HepG2 (cell line): ENCODE measurements at regions not wholly inside any gene's neighbourhood (a gene's known extent, or its start where the extent isn't known, plus 50 kb on each side); places are given as distances from the start of the nearest gene placed in this dataset.

Experiments
- ATAC-seq: fragments of 200-7000 bp; cut with Tn5 transposase; 3 replicates; pipeline ENCODE4 v1.9.1; 2020; ENCODE audit warnings: mild to moderate bottlenecking, moderate library complexity
- BruUV-seq: library from RNA; stranded (reverse); fragments of 400-500 nt; replicated peaks from 2 replicates; lab custom pipeline; 2021; lab: Mats Ljungman, UMichigan
- CTCF ChIA-PET: fragments of 300-600 bp; formaldehyde crosslinking; extraction: SDS; loops from one replicate; lab custom pipeline; 2021; ENCODE audit warnings: low total read pairs, inconsistent platforms, low intra/inter-chr PET ratio; lab: Yijun Ruan, JAX
- POLR2A ChIA-PET: fragments of 350-600 bp; sonication (Branson Sonifier 250); formaldehyde crosslinking; loops from one replicate; lab custom pipeline; 2020; ENCODE audit warnings: antibody characterized with exemption, inconsistent platforms; lab: Yijun Ruan, JAX
- DNase-seq: peaks from one replicate; pipeline ENCODE4 v3.0.0-alpha.2; 2015; ENCODE audit warnings: low spot score
- FAIRE-seq: peaks from 3 replicates; lab custom pipeline; 2011; peaks lifted over from hg19 to GRCh38; lab: Jason Lieb, UNC
- H2AFZ ChIP-seq: one replicate; pipeline ENCODE4 v1.6.1; 2011; ENCODE audit warnings: low read length, inconsistent platforms
- H3K27ac ChIP-seq: fragments of 300-600 bp; 3 replicates; pipeline ENCODE4 v1.8.0; 2011; ENCODE audit warnings: mixed run types, mild to moderate bottlenecking, mixed read lengths, low read length, inconsistent platforms; ENCODE audit not compliant: insufficient read depth; ENCODE audit errors: extremely low read length
- H3K27me3 ChIP-seq, 2 experiments: fragments of 200-600 bp in 1 of 2; 2 replicates in 1 of 2; 3 replicates in 1 of 2; pipeline versions ENCODE4 v1.6.0 to v1.8.0; 2011; ENCODE audit warnings: low read length in 2 of 2, mild to moderate bottlenecking in 2 of 2, moderate library complexity in 2 of 2, inconsistent platforms in 1 of 2; ENCODE audit not compliant: insufficient read depth in 2 of 2, control insufficient read depth in 1 of 2
- H3K36me3 ChIP-seq, 2 experiments: fragments of 200-600 bp in 1 of 2; replicated peaks in 1 of 2; 2 replicates in 1 of 2; 3 replicates in 1 of 2; pipeline versions ENCODE4 v1.5.1 to v1.8.0; 2011; ENCODE audit warnings: low read length in 2 of 2, inconsistent platforms in 1 of 2; ENCODE audit not compliant: insufficient read depth in 2 of 2, control insufficient read depth in 1 of 2
- H3K4me1 ChIP-seq: 2 replicates; pipeline ENCODE4 v1.5.1; 2012; ENCODE audit warnings: low read length, inconsistent platforms; ENCODE audit not compliant: insufficient read depth
- H3K4me2 ChIP-seq: 2 replicates; pipeline ENCODE4 v1.6.0; 2011; ENCODE audit warnings: low read depth, low read length, inconsistent platforms
- H3K4me3 ChIP-seq, 3 experiments: fragments of 200-600 bp in 1 of 3; sonication (generic), shearing (Covaris generic) in 1 of 3; replicated peaks in 1 of 3; 2 replicates each; pipeline ENCODE4 v1.5.1; 2011 to 2016; ENCODE audit warnings: low read length in 3 of 3, inconsistent platforms in 2 of 3, low read depth in 2 of 3, mild to moderate bottlenecking in 2 of 3, control low read depth in 1 of 3, mixed read lengths in 1 of 3; ENCODE audit not compliant: insufficient read depth in 1 of 3
- H3K79me2 ChIP-seq: one replicate; pipeline ENCODE4 v1.6.1; 2011; ENCODE audit warnings: low read length, inconsistent platforms; ENCODE audit not compliant: insufficient read depth
- H3K9ac ChIP-seq: 2 replicates; pipeline ENCODE4 v1.6.0; 2011; ENCODE audit warnings: mild to moderate bottlenecking, low read depth, low read length, inconsistent platforms; ENCODE audit not compliant: insufficient read depth
- H3K9me3 ChIP-seq: 2 replicates; pipeline ENCODE4 v1.5.1; 2012; ENCODE audit warnings: mild to moderate bottlenecking, low read length
- H4K20me1 ChIP-seq: 2 replicates; pipeline ENCODE4 v1.6.0; 2011; ENCODE audit warnings: inconsistent platforms, mild to moderate bottlenecking, low read length, moderate library complexity; ENCODE audit not compliant: insufficient read depth
- AHR ChIP-seq: IDR thresholded peaks from 2 replicates; pipeline ENCODE4 v1.6.1; 2018; ENCODE audit warnings: missing genetic modification reagents, missing compliant biosample characterization
- CENPT ChIP-seq: sonication (generic); formaldehyde crosslinking; IDR thresholded peaks from 2 replicates; pipeline ENCODE4 v1.8.0; 2022; ENCODE audit warnings: low read depth, mild to moderate bottlenecking, moderate library complexity, missing genetic modification reagents
- FOSL2 ChIP-seq: sonication (generic); formaldehyde crosslinking; IDR thresholded peaks from 2 replicates; pipeline ENCODE4 v1.4.0; 2020; ENCODE audit warnings: missing genetic modification reagents
- HNF4G ChIP-seq, 2 experiments: sonication (generic) in 1 of 2; formaldehyde crosslinking in 1 of 2; IDR thresholded peaks; 2 replicates each; pipeline versions ENCODE4 v1.4.0 to v1.6.1; 2011 to 2020; ENCODE audit warnings: borderline replicate concordance in 2 of 2, low read depth in 2 of 2, mild to moderate bottlenecking in 2 of 2, low read length in 1 of 2, missing genetic modification reagents in 1 of 2, moderate library complexity in 1 of 2
- MAFF ChIP-seq: IDR thresholded peaks from 2 replicates; pipeline ENCODE4 v1.6.1; 2011; ENCODE audit warnings: low read depth, low read length, improper control_type of control experiment
- MAFK ChIP-seq, 2 experiments: IDR thresholded peaks in 1 of 2; conservative IDR thresholded peaks in 1 of 2; 2 replicates each; pipeline ENCODE4 v1.6.1; 2011; ENCODE audit warnings: improper control_type of control experiment in 2 of 2, low read length in 2 of 2
- MBD4 ChIP-seq: IDR thresholded peaks from 2 replicates; pipeline ENCODE4 v1.6.1; 2012; ENCODE audit warnings: low read length, inconsistent platforms, borderline replicate concordance
- MTA1 ChIP-seq: sonication (generic); formaldehyde crosslinking; IDR thresholded peaks from 2 replicates; pipeline ENCODE4 v1.4.0; 2020; ENCODE audit warnings: missing genetic modification reagents, mild to moderate bottlenecking, borderline replicate concordance
- NRL ChIP-seq: sonication (generic); formaldehyde crosslinking; IDR thresholded peaks from 2 replicates; pipeline ENCODE4 v1.5.0; 2020; ENCODE audit warnings: missing genetic modification reagents, mild to moderate bottlenecking, moderate library complexity, borderline replicate concordance
- TARDBP ChIP-seq: sonication (generic); formaldehyde crosslinking; IDR thresholded peaks from 2 replicates; pipeline ENCODE4 v1.8.0; 2022; ENCODE audit warnings: mild to moderate bottlenecking, missing genetic modification reagents
- TBL1XR1 ChIP-seq: fragments of 150-350 bp; IDR thresholded peaks from 2 replicates; pipeline ENCODE4 v1.6.1; 2014; ENCODE audit warnings: borderline replicate concordance, low read length; ENCODE audit not compliant: partially characterized antibody
- ZBTB42 ChIP-seq: sonication (generic); formaldehyde crosslinking; IDR thresholded peaks from 2 replicates; pipeline ENCODE4 v1.5.0; 2020; ENCODE audit warnings: mild to moderate bottlenecking, missing genetic modification reagents
- ZMYM4 ChIP-seq: sonication (generic); formaldehyde crosslinking; IDR thresholded peaks from 2 replicates; pipeline ENCODE4 v1.8.1; 2023; ENCODE audit warnings: mild to moderate bottlenecking, missing genetic modification reagents
- WGBS: methylation state at CpG from one replicate; pipeline ENCODE4 v1.1.6; 2017; ENCODE audit warnings: low lambda C conversion rate; 5-methylcytosine and 5-hydroxymethylcytosine counted together
- in situ Hi-C: cut with HindIII; loops from 2 replicates; pipeline ENCODE4 v1.10.0; 2017; ENCODE audit warnings: low pct_unique_long_range_greater_than_20kb; ENCODE audit not compliant: extremely low pct_ligation_motif_present
- intact Hi-C: fragments of 100-400 bp; cut with micrococcal nuclease; formaldehyde crosslinking; loops from one replicate; pipeline ENCODE4 v1.10.0; 2022; ENCODE audit not compliant: unreplicated experiment
- TF ChIP-seq, protein P1 (sequence below): sonication (generic); formaldehyde crosslinking; IDR thresholded peaks from 2 replicates; pipeline ENCODE4 v1.4.0; 2020; ENCODE audit warnings: missing genetic modification reagents
- TF ChIP-seq, protein P2 (sequence below): sonication (generic); formaldehyde crosslinking; IDR thresholded peaks from 2 replicates; pipeline ENCODE4 v1.5.0; 2020; ENCODE audit warnings: missing genetic modification reagents, mild to moderate bottlenecking, borderline replicate concordance
- TF ChIP-seq, protein P3 (sequence below): sonication (generic); formaldehyde crosslinking; conservative IDR thresholded peaks from 2 replicates; pipeline ENCODE4 v1.4.0; 2020; ENCODE audit warnings: missing genetic modification reagents

DNA sequence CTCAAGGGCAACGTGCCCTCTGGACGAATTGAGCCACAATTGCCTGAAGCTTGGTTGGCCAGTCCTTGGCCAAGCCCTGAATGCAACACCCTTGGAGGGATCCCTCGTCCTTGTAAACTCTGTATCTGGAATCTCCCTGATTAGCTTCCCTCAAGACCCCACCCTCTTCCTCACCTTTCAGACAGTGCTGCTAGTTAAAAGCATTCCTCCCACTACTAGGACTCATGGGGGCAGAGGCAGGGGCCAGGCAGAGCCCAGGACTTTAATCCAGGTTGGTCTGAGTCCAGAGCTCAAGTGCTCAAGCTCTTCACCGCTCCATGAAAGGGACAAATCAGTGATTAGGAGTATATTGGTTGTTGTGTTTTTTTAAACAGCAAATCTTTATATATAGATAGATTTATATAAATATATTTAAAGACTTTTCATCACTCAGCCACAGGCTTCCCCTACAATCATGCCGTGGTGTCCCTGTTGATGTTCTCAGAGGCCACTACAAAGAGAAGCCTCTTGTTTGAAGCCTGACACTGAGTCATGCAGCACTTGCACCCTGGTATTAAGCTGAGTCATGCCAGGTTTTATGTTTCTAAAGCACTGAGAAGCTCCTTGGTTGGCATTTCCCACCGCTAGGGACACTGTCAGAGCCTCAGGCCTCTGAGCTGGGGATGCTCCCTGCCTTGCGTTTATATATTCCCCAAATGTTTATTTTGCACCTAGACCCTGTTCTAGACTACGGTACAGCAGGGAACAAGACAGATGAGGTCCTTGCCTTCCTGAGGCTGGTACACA is 53.8 kb upstream of the GSC start (continued):
- TF ChIP-seq, protein P1, sequence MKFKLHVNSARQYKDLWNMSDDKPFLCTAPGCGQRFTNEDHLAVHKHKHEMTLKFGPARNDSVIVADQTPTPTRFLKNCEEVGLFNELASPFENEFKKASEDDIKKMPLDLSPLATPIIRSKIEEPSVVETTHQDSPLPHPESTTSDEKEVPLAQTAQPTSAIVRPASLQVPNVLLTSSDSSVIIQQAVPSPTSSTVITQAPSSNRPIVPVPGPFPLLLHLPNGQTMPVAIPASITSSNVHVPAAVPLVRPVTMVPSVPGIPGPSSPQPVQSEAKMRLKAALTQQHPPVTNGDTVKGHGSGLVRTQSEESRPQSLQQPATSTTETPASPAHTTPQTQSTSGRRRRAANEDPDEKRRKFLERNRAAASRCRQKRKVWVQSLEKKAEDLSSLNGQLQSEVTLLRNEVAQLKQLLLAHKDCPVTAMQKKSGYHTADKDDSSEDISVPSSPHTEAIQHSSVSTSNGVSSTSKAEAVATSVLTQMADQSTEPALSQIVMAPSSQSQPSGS (CRISPR knock-in tag): no peak
- TF ChIP-seq FOSL2 (CRISPR knock-in tag): peak; percentile 71
- TF ChIP-seq, protein P2, sequence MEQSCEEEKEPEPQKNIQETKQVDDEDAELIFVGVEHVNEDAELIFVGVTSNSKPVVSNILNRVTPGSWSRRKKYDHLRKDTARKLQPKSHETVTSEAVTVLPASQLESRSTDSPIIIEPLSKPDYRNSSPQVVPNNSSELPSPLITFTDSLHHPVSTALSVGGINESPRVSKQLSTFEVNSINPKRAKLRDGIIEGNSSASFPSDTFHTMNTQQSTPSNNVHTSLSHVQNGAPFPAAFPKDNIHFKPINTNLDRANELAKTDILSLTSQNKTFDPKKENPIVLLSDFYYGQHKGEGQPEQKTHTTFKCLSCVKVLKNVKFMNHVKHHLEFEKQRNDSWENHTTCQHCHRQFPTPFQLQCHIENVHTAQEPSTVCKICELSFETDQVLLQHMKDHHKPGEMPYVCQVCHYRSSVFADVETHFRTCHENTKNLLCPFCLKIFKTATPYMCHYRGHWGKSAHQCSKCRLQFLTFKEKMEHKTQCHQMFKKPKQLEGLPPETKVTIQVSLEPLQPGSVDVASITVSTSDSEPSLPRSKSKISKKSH (CRISPR knock-in tag): no peak

DNA sequence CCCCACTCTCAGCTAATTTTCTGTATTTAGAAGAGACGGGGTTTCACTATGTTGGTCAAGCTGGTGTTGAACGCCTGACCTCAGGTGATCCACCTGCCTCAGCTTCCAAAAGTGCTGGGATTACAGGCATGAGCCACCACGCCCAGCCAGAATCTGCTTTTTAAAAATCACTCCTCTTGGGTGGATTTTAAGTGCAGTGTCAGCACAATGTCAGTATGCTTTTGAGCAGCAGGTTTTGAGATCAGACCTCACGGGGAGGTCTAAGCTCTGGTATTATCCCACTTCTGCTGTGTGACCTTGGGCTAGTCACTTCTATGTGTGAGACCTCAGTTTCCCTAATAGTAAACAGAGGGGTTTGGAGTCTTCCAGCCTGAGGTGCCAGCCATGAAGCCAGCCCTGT is 51.8 kb upstream of the GSC start:
- Histone ChIP-seq H3K4me1 (peaks cover 20% of the 10 kb centered on the region), H3K27ac (no peak overlapping the region), H3K27me3 (no peaks in the 10 kb centered on the region; a peak in 1 of 5 replicates), H3K4me3 (no peak overlapping the region), H3K4me2 (no peak overlapping the region), H3K9me3 (no peaks in the 10 kb centered on the region), H2AFZ (no peak overlapping the region), H3K9ac (no peak overlapping the region), H3K79me2 (no peaks in the 10 kb centered on the region), H4K20me1 (no peaks in the 10 kb centered on the region), H3K36me3 (no peaks in the 10 kb centered on the region)
- ATAC-seq (no peak), DNase-seq (no peak), FAIRE-seq (no peak)
- no TSS peak for BruUV-seq
- ChIA-PET CTCF (no interaction called here), POLR2A (no interaction called here)
- TF ChIP-seq TARDBP (CRISPR knock-in tag) (no peak), MBD4 (no peak), CENPT (no peak), MAFK (conservative IDR thresholded peaks at IDR 0.05 in 1 of 2, IDR thresholded peaks at IDR 0.05 in 1 of 2; ENCODE audit: low read length in 2 of 2) (peak; percentile 85 to 95), TBL1XR1 (no peak), ZMYM4 (CRISPR knock-in tag) (no peak), MAFF (peak; percentile 91), ZBTB42 (no peak), MTA1 (CRISPR knock-in tag) (no peak), HNF4G (IDR thresholded peaks at IDR 0.05; ENCODE audit: borderline replicate concordance, low read depth, low read length) (no peak), HNF4G (CRISPR knock-in tag; IDR thresholded peaks at IDR 0.05; ENCODE audit: borderline replicate concordance, low read depth) (no peak), NRL (CRISPR knock-in tag) (no peak), AHR (CRISPR knock-in tag) (no peak)
- TF ChIP-seq, protein P3, sequence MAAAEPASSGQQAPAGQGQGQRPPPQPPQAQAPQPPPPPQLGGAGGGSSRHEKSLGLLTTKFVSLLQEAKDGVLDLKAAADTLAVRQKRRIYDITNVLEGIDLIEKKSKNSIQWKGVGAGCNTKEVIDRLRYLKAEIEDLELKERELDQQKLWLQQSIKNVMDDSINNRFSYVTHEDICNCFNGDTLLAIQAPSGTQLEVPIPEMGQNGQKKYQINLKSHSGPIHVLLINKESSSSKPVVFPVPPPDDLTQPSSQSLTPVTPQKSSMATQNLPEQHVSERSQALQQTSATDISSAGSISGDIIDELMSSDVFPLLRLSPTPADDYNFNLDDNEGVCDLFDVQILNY (CRISPR knock-in tag): no peak
- 6% methylated on average over 4 of the region's 4 CpGs for WGBS
- intact Hi-C loops (no loop called here), in situ Hi-C loops (no loop called here)
